Osteocyte (in vitro differentiated cells): ENCODE measurements at regions not wholly inside any gene's neighbourhood (a gene's known extent, or its start where the extent isn't known, plus 50 kb on each side); places are given as distances from the start of the nearest gene placed in this dataset.

Experiments used
- DNase-seq: peaks from one replicate; pipeline ENCODE4 v3.0.0; 2021; ENCODE audit warnings: mixed read lengths; ENCODE audit not compliant: unreplicated experiment; ENCODE audit errors: extremely low spot score
- H3K27ac Mint-ChIP-seq: one replicate; pipeline ENCODE4 v1.8.0; 2021; ENCODE audit warnings: mild to moderate bottlenecking, mixed read lengths; ENCODE audit not compliant: unreplicated experiment
- H3K27me3 Mint-ChIP-seq: one replicate; pipeline ENCODE4 v1.8.0; 2021; ENCODE audit warnings: mixed read lengths; ENCODE audit not compliant: unreplicated experiment
- H3K36me3 Mint-ChIP-seq: one replicate; pipeline ENCODE4 v1.8.0; 2021; ENCODE audit warnings: mixed read lengths; ENCODE audit not compliant: unreplicated experiment
- H3K4me1 Mint-ChIP-seq: one replicate; pipeline ENCODE4 v1.8.0; 2021; ENCODE audit warnings: mixed read lengths; ENCODE audit not compliant: unreplicated experiment
- H3K4me3 Mint-ChIP-seq: one replicate; pipeline ENCODE4 v1.8.0; 2021; ENCODE audit warnings: mild to moderate bottlenecking, moderate library complexity, mixed read lengths; ENCODE audit not compliant: unreplicated experiment
- H3K9me3 Mint-ChIP-seq: one replicate; pipeline ENCODE4 v1.8.0; 2021; ENCODE audit warnings: mixed read lengths; ENCODE audit not compliant: unreplicated experiment
- TF ChIP-seq, protein P1 (sequence below): fragments of 200-600 bp; sonication (generic); IDR thresholded peaks from 2 replicates; pipeline ENCODE4 v1.5.0; 2021; ENCODE audit warnings: antibody characterized with exemption, mild to moderate bottlenecking, moderate library complexity

DNA sequence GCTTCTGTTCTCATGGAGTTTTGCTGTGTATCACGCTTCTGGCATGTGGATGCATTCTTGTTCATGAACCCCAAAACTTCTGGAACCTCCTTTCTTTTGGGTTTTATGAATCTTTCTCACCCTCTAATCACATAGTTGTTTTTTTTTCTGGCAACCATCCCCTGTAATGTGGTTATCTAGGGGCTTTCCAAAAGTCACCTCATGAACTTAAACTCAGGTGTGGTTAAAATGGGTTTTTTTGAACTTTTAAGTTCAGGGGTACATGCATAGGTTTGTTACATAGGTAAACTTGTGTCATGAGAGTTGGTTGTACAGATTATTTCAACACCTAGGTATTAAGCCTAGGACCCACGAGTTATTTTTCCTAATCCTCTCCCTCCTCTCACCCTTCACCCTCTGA is 1099.4 kb upstream of the SLIT2 start:
- H3K4me1 Mint-ChIP-seq = no peaks in the 10 kb centered on the region
- peaks cover 22% of the 10 kb centered on the region for H3K9me3 Mint-ChIP-seq
- DNase-seq = no peak
- no peaks in the 10 kb centered on the region for H3K36me3 Mint-ChIP-seq
- TF ChIP-seq, protein P1, sequence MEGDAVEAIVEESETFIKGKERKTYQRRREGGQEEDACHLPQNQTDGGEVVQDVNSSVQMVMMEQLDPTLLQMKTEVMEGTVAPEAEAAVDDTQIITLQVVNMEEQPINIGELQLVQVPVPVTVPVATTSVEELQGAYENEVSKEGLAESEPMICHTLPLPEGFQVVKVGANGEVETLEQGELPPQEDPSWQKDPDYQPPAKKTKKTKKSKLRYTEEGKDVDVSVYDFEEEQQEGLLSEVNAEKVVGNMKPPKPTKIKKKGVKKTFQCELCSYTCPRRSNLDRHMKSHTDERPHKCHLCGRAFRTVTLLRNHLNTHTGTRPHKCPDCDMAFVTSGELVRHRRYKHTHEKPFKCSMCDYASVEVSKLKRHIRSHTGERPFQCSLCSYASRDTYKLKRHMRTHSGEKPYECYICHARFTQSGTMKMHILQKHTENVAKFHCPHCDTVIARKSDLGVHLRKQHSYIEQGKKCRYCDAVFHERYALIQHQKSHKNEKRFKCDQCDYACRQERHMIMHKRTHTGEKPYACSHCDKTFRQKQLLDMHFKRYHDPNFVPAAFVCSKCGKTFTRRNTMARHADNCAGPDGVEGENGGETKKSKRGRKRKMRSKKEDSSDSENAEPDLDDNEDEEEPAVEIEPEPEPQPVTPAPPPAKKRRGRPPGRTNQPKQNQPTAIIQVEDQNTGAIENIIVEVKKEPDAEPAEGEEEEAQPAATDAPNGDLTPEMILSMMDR = no peak
- H3K27ac Mint-ChIP-seq = no peak overlapping the region
- H3K27me3 Mint-ChIP-seq = no peaks in the 10 kb centered on the region
- no peak overlapping the region for H3K4me3 Mint-ChIP-seq

DNA sequence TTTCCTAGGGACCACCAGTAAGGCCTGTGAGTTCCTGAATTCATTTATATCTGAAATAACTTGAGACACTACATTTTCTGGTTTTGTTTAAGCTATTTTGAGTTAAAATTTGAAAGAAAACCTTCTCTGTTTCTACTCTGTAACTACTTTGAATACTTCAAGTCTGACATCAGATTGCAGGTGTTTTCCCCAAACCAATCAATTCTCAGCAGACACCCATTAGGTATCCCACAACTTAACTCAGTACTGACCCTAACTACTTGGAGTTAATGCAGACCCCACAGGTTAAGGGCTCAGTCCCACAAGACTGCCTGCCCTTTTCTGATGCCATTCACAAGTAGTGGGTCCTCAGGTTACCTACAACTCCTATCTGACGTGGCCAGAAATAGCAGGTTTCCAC is 1100.0 kb upstream of the SLIT2 start:
- no peaks in the 10 kb centered on the region for H3K36me3 Mint-ChIP-seq
- H3K9me3 Mint-ChIP-seq = peaks cover 22% of the 10 kb centered on the region
- no peak overlapping the region for H3K4me3 Mint-ChIP-seq
- DNase-seq = no peak
- TF ChIP-seq, protein P1 = no peak
- no peaks in the 10 kb centered on the region for H3K4me1 Mint-ChIP-seq
- H3K27me3 Mint-ChIP-seq = peaks cover 2% of the 10 kb centered on the region
- no peak overlapping the region for H3K27ac Mint-ChIP-seq

DNA sequence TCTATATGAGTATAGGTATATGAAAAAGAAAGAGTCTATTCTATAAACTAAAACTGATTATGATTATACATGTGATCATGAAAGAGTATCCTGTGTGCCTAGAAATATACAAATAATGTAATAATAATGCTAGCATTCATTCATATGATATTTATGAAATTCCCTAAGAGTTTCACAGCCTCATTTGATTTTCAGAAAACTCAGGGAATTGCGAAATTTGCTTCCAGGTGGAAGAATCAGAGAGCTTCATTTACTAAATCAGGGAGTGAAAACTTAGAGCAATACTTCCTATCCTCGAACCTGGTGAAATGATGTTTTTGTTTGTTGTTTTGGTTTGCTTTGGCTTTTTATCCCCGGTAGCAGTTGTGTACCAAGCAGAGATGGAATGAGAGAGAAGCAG is 1105.7 kb upstream of the SLIT2 start:
- Mint-ChIP-seq H3K36me3 (no peaks in the 10 kb centered on the region), H3K4me1 (no peaks in the 10 kb centered on the region), H3K9me3 (no peaks in the 10 kb centered on the region), H3K4me3 (no peak overlapping the region), H3K27me3 (peaks cover 12% of the 10 kb centered on the region), H3K27ac (no peak overlapping the region)
- DNase-seq = no peak
- TF ChIP-seq, protein P1 = no peak

DNA sequence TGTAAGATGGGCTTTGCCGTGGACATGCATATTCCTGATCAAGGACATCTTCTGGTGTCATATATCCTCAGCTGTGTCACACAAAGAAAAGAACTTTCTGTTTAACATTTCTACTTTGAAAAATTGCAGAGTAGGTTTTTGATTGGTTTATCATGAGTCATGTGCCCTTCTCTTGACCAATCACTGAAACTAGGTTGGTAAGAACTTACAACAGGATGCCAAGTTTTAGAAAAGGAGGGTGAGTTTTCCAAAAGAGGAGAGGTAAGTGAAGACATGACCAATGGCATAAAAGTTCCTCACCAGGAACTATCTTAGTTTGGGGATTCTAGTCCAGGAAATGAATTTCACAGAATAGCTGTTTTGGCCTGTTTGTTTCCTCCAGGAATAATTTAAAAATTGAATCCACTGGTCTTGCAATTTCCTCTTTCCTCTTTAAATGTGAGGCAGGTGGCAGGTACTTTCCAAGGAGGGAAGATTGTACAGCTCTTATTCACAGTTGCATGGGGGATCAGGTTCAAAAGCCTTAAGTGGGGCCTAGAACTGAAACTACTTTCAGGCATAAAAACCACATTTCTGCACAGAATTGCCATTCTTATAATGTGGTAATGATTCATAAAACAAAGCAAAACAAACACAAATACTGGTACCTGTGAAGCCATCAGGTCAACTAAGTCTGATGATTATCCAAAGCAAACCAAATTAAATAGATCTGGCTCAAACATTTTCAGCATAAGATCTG is 1114.5 kb upstream of the LCORL start:
- no peaks in the 10 kb centered on the region for H3K9me3 Mint-ChIP-seq
- H3K27ac Mint-ChIP-seq = no peak overlapping the region
- TF ChIP-seq, protein P1 = no peak
- peaks cover 6% of the 10 kb centered on the region for H3K27me3 Mint-ChIP-seq
- no peaks in the 10 kb centered on the region for H3K36me3 Mint-ChIP-seq
- H3K4me1 Mint-ChIP-seq = no peaks in the 10 kb centered on the region
- no peak overlapping the region for H3K4me3 Mint-ChIP-seq
- DNase-seq = no peak

DNA sequence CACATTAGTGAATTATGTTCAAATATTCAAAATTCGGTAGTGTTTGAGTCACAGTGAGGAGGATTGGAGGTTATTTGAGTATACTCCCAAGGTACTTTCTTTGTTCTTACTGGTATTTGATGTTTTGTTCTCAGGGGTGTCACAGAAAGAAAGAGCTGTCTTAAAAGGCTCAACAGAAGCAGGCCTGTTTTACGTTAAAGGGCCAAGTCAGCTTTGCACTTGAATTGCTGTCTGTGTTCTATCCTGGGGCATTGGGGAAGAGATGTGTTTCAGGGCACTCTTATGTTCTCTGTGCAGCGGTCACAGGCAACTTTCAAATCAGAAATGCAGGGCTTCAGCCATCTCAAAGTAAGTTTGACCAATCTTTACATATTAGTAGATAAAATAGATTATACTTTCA is 1113.1 kb upstream of the LCORL start:
- Mint-ChIP-seq H3K9me3 (no peaks in the 10 kb centered on the region), H3K27me3 (peaks cover 10% of the 10 kb centered on the region), H3K36me3 (no peaks in the 10 kb centered on the region), H3K4me3 (no peak overlapping the region), H3K4me1 (no peaks in the 10 kb centered on the region), H3K27ac (no peak overlapping the region)
- DNase-seq = no peak
- TF ChIP-seq, protein P1 = no peak
